ENCODE measurements at regions not wholly inside any gene's neighbourhood (a gene's known extent, or its start where the extent isn't known, plus 50 kb on each side); places are given as distances from the start of the nearest gene placed in this dataset.

GRCh38 chr10:131387018-131387529, 75.6 kb upstream of the TCERG1L start:
- TF ChIP-seq CTCF (IDR thresholded peaks at IDR 0.05) (no peak), POLR2A (IDR thresholded peaks at IDR 0.05) (no peak), POLR2AphosphoS5 (IDR thresholded peaks at IDR 0.05) (no peak)
